ENCODE measurements at regions not wholly inside any gene's neighbourhood (a gene's known extent, or its start where the extent isn't known, plus 50 kb on each side); places are given as distances from the start of the nearest gene placed in this dataset.

DNA sequence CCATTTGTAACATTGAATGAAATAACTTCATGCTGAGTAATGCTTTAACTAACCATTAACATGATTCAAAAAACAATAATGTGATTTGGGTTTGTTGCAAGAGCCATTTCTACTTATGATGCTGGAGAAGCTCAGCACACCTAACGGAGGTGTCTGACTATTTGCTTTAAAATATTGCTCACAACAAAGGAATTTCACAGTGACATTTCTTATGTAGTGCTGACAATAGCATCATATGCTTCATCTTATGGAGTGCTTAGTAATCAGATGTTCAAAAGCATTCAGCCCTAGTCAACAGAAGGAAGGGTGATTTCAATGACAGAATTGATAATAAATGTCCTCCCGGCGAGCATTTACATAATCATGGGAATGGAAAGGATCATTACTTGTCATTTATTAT is 1003.3 kb upstream of the COX7C start (continued):
- TF ChIP-seq, protein P1, sequence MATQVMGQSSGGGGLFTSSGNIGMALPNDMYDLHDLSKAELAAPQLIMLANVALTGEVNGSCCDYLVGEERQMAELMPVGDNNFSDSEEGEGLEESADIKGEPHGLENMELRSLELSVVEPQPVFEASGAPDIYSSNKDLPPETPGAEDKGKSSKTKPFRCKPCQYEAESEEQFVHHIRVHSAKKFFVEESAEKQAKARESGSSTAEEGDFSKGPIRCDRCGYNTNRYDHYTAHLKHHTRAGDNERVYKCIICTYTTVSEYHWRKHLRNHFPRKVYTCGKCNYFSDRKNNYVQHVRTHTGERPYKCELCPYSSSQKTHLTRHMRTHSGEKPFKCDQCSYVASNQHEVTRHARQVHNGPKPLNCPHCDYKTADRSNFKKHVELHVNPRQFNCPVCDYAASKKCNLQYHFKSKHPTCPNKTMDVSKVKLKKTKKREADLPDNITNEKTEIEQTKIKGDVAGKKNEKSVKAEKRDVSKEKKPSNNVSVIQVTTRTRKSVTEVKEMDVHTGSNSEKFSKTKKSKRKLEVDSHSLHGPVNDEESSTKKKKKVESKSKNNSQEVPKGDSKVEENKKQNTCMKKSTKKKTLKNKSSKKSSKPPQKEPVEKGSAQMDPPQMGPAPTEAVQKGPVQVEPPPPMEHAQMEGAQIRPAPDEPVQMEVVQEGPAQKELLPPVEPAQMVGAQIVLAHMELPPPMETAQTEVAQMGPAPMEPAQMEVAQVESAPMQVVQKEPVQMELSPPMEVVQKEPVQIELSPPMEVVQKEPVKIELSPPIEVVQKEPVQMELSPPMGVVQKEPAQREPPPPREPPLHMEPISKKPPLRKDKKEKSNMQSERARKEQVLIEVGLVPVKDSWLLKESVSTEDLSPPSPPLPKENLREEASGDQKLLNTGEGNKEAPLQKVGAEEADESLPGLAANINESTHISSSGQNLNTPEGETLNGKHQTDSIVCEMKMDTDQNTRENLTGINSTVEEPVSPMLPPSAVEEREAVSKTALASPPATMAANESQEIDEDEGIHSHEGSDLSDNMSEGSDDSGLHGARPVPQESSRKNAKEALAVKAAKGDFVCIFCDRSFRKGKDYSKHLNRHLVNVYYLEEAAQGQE (IDR thresholded peaks at IDR 0.05; ENCODE audit: low read depth, low read length) = no peak
- TF ChIP-seq KDM1A (IDR thresholded peaks at IDR 0.05; ENCODE audit: borderline replicate concordance) (no peak), HCFC1 (IDR thresholded peaks at IDR 0.05; ENCODE audit: low read length) (no peak), CBX3 (IDR thresholded peaks at IDR 0.05; ENCODE audit: borderline replicate concordance, low read depth) (no peak)

DNA sequence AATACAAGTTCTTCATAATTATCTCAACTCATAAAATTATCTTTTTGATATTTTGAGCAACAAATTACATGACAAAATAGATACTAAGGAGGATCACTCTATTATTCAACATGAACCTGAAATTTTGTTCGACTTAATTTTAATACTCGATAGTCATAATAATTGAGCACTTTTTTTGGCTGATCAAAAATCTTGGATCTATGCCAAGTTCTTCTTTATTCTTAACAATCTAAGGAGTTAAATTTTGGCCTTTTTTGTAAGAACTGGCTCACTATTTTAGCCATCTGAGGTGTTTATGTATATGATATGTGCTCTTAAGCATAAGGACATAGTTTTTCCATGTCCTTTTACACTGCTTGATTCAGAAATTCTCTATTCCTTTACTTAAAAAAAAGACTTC is 996.1 kb upstream of the COX7C start:
- Histone ChIP-seq H3K4me3 (no peak overlapping the region), H3K27ac (ENCODE audit: control insufficient read depth, insufficient read depth) (no peak overlapping the region), H3K9me3 (replicated peaks; ENCODE audit: control insufficient read depth, insufficient read depth, low read length) (no peaks in the 10 kb centered on the region), H3K36me3 (ENCODE audit: control insufficient read depth in 2 of 2, insufficient read depth in 2 of 2, low read length in 1 of 2) (no peaks in the 10 kb centered on the region), H3K9ac (ENCODE audit: control insufficient read depth, insufficient read depth, low read length) (no peak overlapping the region), H4K20me1 (ENCODE audit: control insufficient read depth, insufficient read depth) (no peaks in the 10 kb centered on the region), H3K4me2 (ENCODE audit: control insufficient read depth, insufficient read depth) (no peak overlapping the region), H3K4me1 (ENCODE audit: control insufficient read depth, insufficient read depth, low read length) (no peaks in the 10 kb centered on the region), H3K27me3 (replicated peaks in 1 of 2; ENCODE audit: control insufficient read depth in 2 of 2, insufficient read depth in 2 of 2, low read length in 1 of 2) (no peaks in the 10 kb centered on the region), H2AFZ (ENCODE audit: control insufficient read depth, low read depth, low read length) (no peak overlapping the region), H3K79me2 (ENCODE audit: control insufficient read depth, insufficient read depth, low read length) (no peaks in the 10 kb centered on the region)
- CTCF ChIA-PET = no interaction called here
- in situ Hi-C loops (cut with MboI) (no loop called here), intact Hi-C loops (cut with micrococcal nuclease; ENCODE audit: unreplicated experiment) (no loop called here)
- no peak for FAIRE-seq
- SMC1A ChIA-PET (ENCODE audit: uncharacterized antibody, unreplicated experiment) = no interaction called here
- no peak for DNase-seq (ENCODE audit: low read depth, low spot score)
- POLR2A ChIA-PET = no interaction called here
- WGBS (ENCODE audit: insufficient coverage, insufficient replicate concordance, low lambda C conversion rate, missing lambda C conversion rate) = 89% methylated on average over 2 of the region's 2 CpGs
- RAD21 ChIA-PET (ENCODE audit: unreplicated experiment) = no interaction called here
- BruUV-seq (replicated peaks) = no TSS peak
- no peak for ATAC-seq
- TF ChIP-seq HCFC1 (IDR thresholded peaks at IDR 0.05; ENCODE audit: low read length) (no peak), SP1 (IDR thresholded peaks at IDR 0.05; ENCODE audit: low read depth, low read length) (no peak), ZNF274 (IDR thresholded peaks at IDR 0.05; ENCODE audit: insufficient read depth, insufficient read length) (no peak), NR2F1 (conservative IDR thresholded peaks at IDR 0.05) (no peak), TCF12 (IDR thresholded peaks at IDR 0.05; ENCODE audit: low read depth, low read length) (no peak), GABPA (IDR thresholded peaks at IDR 0.05; ENCODE audit: low read depth) (no peak)
- TF ChIP-seq, protein P2, sequence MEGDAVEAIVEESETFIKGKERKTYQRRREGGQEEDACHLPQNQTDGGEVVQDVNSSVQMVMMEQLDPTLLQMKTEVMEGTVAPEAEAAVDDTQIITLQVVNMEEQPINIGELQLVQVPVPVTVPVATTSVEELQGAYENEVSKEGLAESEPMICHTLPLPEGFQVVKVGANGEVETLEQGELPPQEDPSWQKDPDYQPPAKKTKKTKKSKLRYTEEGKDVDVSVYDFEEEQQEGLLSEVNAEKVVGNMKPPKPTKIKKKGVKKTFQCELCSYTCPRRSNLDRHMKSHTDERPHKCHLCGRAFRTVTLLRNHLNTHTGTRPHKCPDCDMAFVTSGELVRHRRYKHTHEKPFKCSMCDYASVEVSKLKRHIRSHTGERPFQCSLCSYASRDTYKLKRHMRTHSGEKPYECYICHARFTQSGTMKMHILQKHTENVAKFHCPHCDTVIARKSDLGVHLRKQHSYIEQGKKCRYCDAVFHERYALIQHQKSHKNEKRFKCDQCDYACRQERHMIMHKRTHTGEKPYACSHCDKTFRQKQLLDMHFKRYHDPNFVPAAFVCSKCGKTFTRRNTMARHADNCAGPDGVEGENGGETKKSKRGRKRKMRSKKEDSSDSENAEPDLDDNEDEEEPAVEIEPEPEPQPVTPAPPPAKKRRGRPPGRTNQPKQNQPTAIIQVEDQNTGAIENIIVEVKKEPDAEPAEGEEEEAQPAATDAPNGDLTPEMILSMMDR (IDR thresholded peaks at IDR 0.05 in 2 of 3, conservative IDR thresholded peaks at IDR 0.05 in 1 of 3; ENCODE audit: control insufficient read depth in 2 of 3, extremely low read depth in 1 of 3, insufficient read depth in 1 of 3, low read depth in 3 of 3, low read length in 3 of 3) = no peak
- TF ChIP-seq, protein P3, sequence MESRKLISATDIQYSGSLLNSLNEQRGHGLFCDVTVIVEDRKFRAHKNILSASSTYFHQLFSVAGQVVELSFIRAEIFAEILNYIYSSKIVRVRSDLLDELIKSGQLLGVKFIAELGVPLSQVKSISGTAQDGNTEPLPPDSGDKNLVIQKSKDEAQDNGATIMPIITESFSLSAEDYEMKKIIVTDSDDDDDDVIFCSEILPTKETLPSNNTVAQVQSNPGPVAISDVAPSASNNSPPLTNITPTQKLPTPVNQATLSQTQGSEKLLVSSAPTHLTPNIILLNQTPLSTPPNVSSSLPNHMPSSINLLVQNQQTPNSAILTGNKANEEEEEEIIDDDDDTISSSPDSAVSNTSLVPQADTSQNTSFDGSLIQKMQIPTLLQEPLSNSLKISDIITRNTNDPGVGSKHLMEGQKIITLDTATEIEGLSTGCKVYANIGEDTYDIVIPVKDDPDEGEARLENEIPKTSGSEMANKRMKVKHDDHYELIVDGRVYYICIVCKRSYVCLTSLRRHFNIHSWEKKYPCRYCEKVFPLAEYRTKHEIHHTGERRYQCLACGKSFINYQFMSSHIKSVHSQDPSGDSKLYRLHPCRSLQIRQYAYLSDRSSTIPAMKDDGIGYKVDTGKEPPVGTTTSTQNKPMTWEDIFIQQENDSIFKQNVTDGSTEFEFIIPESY (IDR thresholded peaks at IDR 0.05) = no peak
- TF ChIP-seq, protein P4, sequence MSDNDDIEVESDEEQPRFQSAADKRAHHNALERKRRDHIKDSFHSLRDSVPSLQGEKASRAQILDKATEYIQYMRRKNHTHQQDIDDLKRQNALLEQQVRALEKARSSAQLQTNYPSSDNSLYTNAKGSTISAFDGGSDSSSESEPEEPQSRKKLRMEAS (IDR thresholded peaks at IDR 0.05; ENCODE audit: low read depth, low read length) = no peak
